Activated T-cell treated with anti-CD3 and anti-CD28 coated beads, Interleukin-2, amount 50 U/mL, for 72 hours (primary cell): ENCODE measurements at regions not wholly inside any gene's neighbourhood (a gene's known extent, or its start where the extent isn't known, plus 50 kb on each side); places are given as distances from the start of the nearest gene placed in this dataset.

Source experiments
- ATAC-seq, 2 donors: fragments of 150-1000 bp; cut with Tn5 transposase; replicated peaks in 1 of 2; 2 replicates each; pipeline ENCODE4 v1.10.0; 2021; ENCODE audit warnings: moderate library complexity in 2 of 2, mild to moderate bottlenecking in 1 of 2
- DNase-seq, 2 donors: peaks; one replicate each; pipeline ENCODE4 v3.0.0; 2021 to 2022; ENCODE audit warnings: mixed read lengths in 1 of 2
- H3K27ac Mint-ChIP-seq: one replicate; pipeline ENCODE4 v1.8.0; 2022; ENCODE audit warnings: mild to moderate bottlenecking, moderate library complexity, mixed read lengths
- H3K27me3 Mint-ChIP-seq: one replicate; pipeline ENCODE4 v1.8.0; 2022; ENCODE audit warnings: low read depth, mixed read lengths
- H3K36me3 Mint-ChIP-seq, 2 donors: one replicate each; pipeline ENCODE4 v1.8.0; 2022; ENCODE audit warnings: mixed read lengths in 2 of 2, mild to moderate bottlenecking in 1 of 2; ENCODE audit not compliant: insufficient read depth in 2 of 2
- H3K4me1 Mint-ChIP-seq: one replicate; pipeline ENCODE4 v1.8.0; 2022; ENCODE audit warnings: low read depth, mixed read lengths
- H3K4me3 Mint-ChIP-seq, 2 donors: one replicate each; pipeline ENCODE4 v1.8.0; 2022; ENCODE audit warnings: mild to moderate bottlenecking in 2 of 2, mixed read lengths in 2 of 2, moderate library complexity in 2 of 2
- H3K9me3 Mint-ChIP-seq, 2 donors: one replicate each; pipeline ENCODE4 v1.8.0; 2022; ENCODE audit warnings: mixed read lengths in 2 of 2

- H3K27ac Mint-ChIP-seq: no peak overlapping the region
- peaks cover 16% of the 10 kb centered on the region for H3K27me3 Mint-ChIP-seq
- H3K4me3 Mint-ChIP-seq: no peak overlapping the region
- H3K9me3 Mint-ChIP-seq: no peaks in the 10 kb centered on the region
- DNase-seq: no peak
- H3K4me1 Mint-ChIP-seq: no peaks in the 10 kb centered on the region
- H3K36me3 Mint-ChIP-seq: no peaks in the 10 kb centered on the region
- no peak for ATAC-seq
Measured at GRCh38 chr7:11221984-11222383, 248.3 kb downstream of the PHF14 start.

GRCh38 chr7:11224535-11224934, 250.9 kb downstream of the PHF14 start:
- H3K27me3 Mint-ChIP-seq: peaks cover 8% of the 10 kb centered on the region

GRCh38 chr7:11228515-11228914, 254.8 kb downstream of the PHF14 start:
- H3K9me3 Mint-ChIP-seq: no peaks in the 10 kb centered on the region
- no peaks in the 10 kb centered on the region for H3K4me1 Mint-ChIP-seq
- H3K4me3 Mint-ChIP-seq: no peak overlapping the region
- DNase-seq (no peak), ATAC-seq (no peak)
- peaks cover 8% of the 10 kb centered on the region for H3K27me3 Mint-ChIP-seq
- no peak overlapping the region for H3K27ac Mint-ChIP-seq
- no peaks in the 10 kb centered on the region for H3K36me3 Mint-ChIP-seq

More at GRCh38 chr7:11224535-11224934, 250.9 kb downstream of the PHF14 start:
- H3K4me1 Mint-ChIP-seq: no peaks in the 10 kb centered on the region
- no peaks in the 10 kb centered on the region for H3K9me3 Mint-ChIP-seq
- no peaks in the 10 kb centered on the region for H3K36me3 Mint-ChIP-seq
- H3K4me3 Mint-ChIP-seq: no peak overlapping the region
- ATAC-seq (no peak), DNase-seq (no peak)
- no peak overlapping the region for H3K27ac Mint-ChIP-seq

- Mint-ChIP-seq H3K9me3 (no peaks in the 10 kb centered on the region), H3K4me3 (no peak overlapping the region), H3K27ac (no peak overlapping the region), H3K36me3 (no peaks in the 10 kb centered on the region), H3K27me3 (peaks cover 15% of the 10 kb centered on the region), H3K4me1 (no peaks in the 10 kb centered on the region)
- DNase-seq: no peak
- ATAC-seq: no peak
Measured at GRCh38 chr7:11231190-11231589, 257.5 kb downstream of the PHF14 start.

- DNase-seq (no peak), ATAC-seq (no peak)
- H3K36me3 Mint-ChIP-seq: no peaks in the 10 kb centered on the region
- H3K27me3 Mint-ChIP-seq: peaks cover 15% of the 10 kb centered on the region
- no peak overlapping the region for H3K4me3 Mint-ChIP-seq
- no peaks in the 10 kb centered on the region for H3K9me3 Mint-ChIP-seq
- no peak overlapping the region for H3K27ac Mint-ChIP-seq
- H3K4me1 Mint-ChIP-seq: no peaks in the 10 kb centered on the region
Measured at GRCh38 chr7:11232462-11232861, 258.8 kb downstream of the PHF14 start.

DNA sequence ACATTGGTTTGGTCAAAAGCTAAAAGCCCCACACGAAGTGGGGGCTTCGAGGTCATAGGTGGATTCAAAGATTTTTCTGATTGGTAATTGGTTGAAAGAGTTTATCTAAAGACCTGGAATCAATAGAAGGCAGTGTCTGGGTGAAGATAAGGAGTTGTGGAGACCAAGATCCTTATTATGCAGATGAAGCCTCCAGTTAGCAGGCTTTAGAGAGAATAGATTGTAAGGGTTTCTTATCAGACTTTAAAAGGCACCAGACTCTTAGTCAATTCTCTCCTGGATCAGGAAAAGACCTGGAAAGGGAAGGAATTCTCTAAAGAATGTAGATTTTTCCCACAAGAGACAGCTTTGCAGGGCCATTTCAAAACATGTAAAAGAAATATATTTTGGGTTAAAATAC, 260.2 kb downstream of the PHF14 start:
- no peaks in the 10 kb centered on the region for H3K4me1 Mint-ChIP-seq
- H3K27ac Mint-ChIP-seq: no peak overlapping the region
- H3K9me3 Mint-ChIP-seq: no peaks in the 10 kb centered on the region
- DNase-seq (no peak), ATAC-seq (no peak)
- H3K4me3 Mint-ChIP-seq: no peak overlapping the region
- H3K36me3 Mint-ChIP-seq: no peaks in the 10 kb centered on the region
- H3K27me3 Mint-ChIP-seq: peaks cover 15% of the 10 kb centered on the region

DNA sequence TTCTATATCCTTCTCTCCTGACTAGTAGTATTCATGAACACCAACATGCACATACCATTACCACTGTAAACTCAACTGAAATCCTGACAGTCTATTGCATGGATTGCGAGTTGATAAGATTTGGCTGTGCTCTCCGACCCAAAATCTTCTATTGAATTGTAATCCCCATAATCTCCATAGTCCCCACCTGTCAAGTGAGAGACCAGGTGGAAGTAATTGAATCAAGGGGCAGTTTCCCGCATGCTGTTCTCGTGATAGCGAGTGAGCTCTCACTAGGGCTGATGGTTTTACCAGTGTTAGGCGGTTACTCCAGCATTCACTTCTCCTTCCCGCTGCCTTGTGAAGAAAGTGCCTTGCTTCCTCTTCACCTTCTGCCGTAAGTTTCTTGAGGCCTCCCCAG, 261.8 kb downstream of the PHF14 start:
- peaks cover 13% of the 10 kb centered on the region for H3K27me3 Mint-ChIP-seq
- no peaks in the 10 kb centered on the region for H3K36me3 Mint-ChIP-seq
- H3K27ac Mint-ChIP-seq: no peak overlapping the region
- H3K4me1 Mint-ChIP-seq: no peaks in the 10 kb centered on the region
- DNase-seq (no peak), ATAC-seq (no peak)
- no peak overlapping the region for H3K4me3 Mint-ChIP-seq
- no peaks in the 10 kb centered on the region for H3K9me3 Mint-ChIP-seq

DNA sequence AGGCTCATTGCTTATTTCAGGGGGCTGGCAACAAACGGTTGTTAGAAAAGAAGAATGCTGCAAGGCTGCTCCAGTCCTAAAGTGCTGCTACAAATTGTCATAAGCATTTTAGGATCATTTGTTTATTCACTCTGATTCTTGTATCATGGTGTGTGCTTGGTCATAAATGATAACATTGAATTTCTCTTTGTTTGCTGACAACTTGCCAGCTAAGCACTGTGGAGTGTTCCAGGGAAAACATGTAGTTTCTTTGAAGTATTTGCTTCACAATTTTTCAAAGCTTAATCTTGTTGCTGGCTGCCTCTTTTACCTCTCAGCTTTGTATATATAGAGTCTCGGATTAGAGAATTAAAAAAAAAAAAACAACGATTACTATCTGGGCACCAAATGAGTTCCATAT, 263.0 kb downstream of the PHF14 start:
- Mint-ChIP-seq H3K9me3 (no peaks in the 10 kb centered on the region), H3K36me3 (no peaks in the 10 kb centered on the region), H3K4me1 (no peaks in the 10 kb centered on the region), H3K27ac (no peak overlapping the region), H3K27me3 (peaks cover 12% of the 10 kb centered on the region), H3K4me3 (no peak overlapping the region)
- ATAC-seq: no peak
- no peak for DNase-seq

- ATAC-seq (no peak), DNase-seq (no peak)
- Mint-ChIP-seq H3K4me1 (no peaks in the 10 kb centered on the region), H3K27ac (no peak overlapping the region), H3K36me3 (no peaks in the 10 kb centered on the region), H3K9me3 (no peaks in the 10 kb centered on the region), H3K27me3 (peaks cover 12% of the 10 kb centered on the region), H3K4me3 (no peak overlapping the region)
Measured at GRCh38 chr7:11237742-11238141, 264.1 kb downstream of the PHF14 start.

GRCh38 chr7:11239316-11239715, 265.6 kb downstream of the PHF14 start:
- no peak overlapping the region for H3K27ac Mint-ChIP-seq
- peaks cover 12% of the 10 kb centered on the region for H3K27me3 Mint-ChIP-seq
- no peak for DNase-seq
- no peaks in the 10 kb centered on the region for H3K4me1 Mint-ChIP-seq
- no peak for ATAC-seq
- no peak overlapping the region for H3K4me3 Mint-ChIP-seq
- no peaks in the 10 kb centered on the region for H3K36me3 Mint-ChIP-seq
- no peaks in the 10 kb centered on the region for H3K9me3 Mint-ChIP-seq

GRCh38 chr7:11243739-11244138, 270.1 kb downstream of the PHF14 start:
- ATAC-seq (no peak), DNase-seq (no peak)
- Mint-ChIP-seq H3K9me3 (no peaks in the 10 kb centered on the region), H3K4me3 (no peak overlapping the region), H3K27ac (no peak overlapping the region), H3K36me3 (no peaks in the 10 kb centered on the region), H3K4me1 (no peaks in the 10 kb centered on the region), H3K27me3 (peaks cover 16% of the 10 kb centered on the region)

DNA sequence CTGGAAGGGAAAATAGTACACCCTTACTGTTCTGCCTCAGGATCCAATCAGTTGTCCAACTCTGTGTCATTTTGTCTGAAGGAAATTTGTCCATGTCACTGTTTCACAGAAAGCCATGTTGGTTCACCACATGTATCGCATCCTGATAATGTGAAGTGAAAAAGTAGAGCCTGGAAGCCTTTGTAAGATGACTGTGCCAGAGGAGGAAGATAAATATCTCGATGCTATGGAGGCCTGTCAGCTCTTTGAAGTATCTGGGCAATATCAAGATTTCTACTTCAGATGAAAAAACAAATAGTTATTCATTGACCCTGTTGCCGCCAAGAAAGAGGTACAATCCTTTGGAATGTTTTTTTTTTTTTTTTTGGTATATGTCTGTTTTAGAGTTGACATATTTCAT, 270.5 kb downstream of the PHF14 start:
- DNase-seq: no peak
- no peaks in the 10 kb centered on the region for H3K36me3 Mint-ChIP-seq
- H3K9me3 Mint-ChIP-seq: no peaks in the 10 kb centered on the region
- no peak for ATAC-seq
- H3K4me1 Mint-ChIP-seq: no peaks in the 10 kb centered on the region
- H3K4me3 Mint-ChIP-seq: no peak overlapping the region
- H3K27ac Mint-ChIP-seq: no peak overlapping the region
- H3K27me3 Mint-ChIP-seq: peaks cover 16% of the 10 kb centered on the region

DNA sequence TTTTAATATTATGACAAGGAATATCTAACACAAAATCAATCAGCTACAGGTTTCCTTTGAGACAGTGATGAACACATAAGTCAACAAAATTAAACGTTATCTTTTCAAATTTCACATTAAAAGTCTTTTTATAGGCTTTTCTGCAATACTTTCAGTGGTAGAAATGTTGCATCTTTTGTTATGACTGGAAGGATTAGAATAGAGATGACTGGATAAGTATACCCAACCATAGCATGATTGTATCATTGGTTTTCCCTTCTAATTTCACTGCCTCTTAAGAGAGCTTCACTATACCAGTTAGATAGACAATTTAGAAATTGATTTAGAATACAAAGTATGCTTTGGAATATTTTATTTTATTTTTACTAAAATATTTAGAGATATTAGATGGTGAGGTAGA, 273.9 kb downstream of the PHF14 start:
- H3K4me1 Mint-ChIP-seq: no peaks in the 10 kb centered on the region
- H3K9me3 Mint-ChIP-seq: no peaks in the 10 kb centered on the region
- H3K4me3 Mint-ChIP-seq: no peak overlapping the region
- no peak for DNase-seq
- H3K27me3 Mint-ChIP-seq: peaks cover 23% of the 10 kb centered on the region
- no peak overlapping the region for H3K27ac Mint-ChIP-seq
- ATAC-seq: no peak
- H3K36me3 Mint-ChIP-seq: no peaks in the 10 kb centered on the region

GRCh38 chr7:11251436-11251835, 277.8 kb downstream of the PHF14 start:
- Mint-ChIP-seq H3K4me1 (no peaks in the 10 kb centered on the region), H3K27ac (no peak overlapping the region), H3K4me3 (no peak overlapping the region), H3K36me3 (no peaks in the 10 kb centered on the region), H3K27me3 (peaks cover 21% of the 10 kb centered on the region), H3K9me3 (no peaks in the 10 kb centered on the region)
- DNase-seq: no peak
- no peak for ATAC-seq
